CD4-positive, alpha-beta T cell treated with Interleukin-6 for 4 hours (primary cell): ENCODE measurements at regions not wholly inside any gene's neighbourhood (a gene's known extent, or its start where the extent isn't known, plus 50 kb on each side); places are given as distances from the start of the nearest gene placed in this dataset.
"Not testable (repeated sequence)": the region's sequence is repeated elsewhere in the genome, so short reads cannot be mapped to it uniquely, and the experiment has no call there.

Experiments used
- DNase-seq: peaks from one replicate; pipeline ENCODE4 v3.0.0-alpha.2; 2020; ENCODE audit warnings: mixed read lengths

DNA sequence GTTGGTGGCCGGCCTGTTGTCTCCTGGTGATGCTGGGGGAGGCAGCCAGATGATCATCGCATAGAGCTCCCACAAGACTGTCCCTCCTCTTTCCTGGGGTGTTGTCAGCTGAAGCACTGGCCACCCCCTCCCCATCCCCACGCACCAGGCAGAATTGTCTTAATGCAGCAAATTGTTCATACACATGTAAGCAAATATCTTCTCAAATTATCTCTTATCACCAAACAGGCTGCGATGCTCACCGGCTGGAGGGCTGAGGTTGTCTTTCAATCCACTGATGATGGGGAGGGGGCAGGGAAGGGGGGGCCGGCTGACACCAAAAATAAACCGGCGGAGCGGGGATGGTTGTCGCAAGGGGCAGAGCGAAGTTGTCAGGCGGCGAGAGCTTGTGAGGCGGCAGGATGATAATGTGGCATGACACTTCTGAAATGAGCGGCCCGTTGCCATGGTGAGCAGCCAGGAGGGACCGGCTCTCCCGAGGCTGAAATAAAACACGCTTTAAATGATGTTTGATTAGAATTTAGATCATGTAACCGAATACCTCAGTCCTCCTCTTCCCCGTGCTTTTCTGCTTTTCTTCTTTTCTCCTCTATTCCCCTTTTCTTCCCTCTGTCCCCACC is 59.8 kb downstream of the MRM1 start:
- DNase-seq = no peak

DNA sequence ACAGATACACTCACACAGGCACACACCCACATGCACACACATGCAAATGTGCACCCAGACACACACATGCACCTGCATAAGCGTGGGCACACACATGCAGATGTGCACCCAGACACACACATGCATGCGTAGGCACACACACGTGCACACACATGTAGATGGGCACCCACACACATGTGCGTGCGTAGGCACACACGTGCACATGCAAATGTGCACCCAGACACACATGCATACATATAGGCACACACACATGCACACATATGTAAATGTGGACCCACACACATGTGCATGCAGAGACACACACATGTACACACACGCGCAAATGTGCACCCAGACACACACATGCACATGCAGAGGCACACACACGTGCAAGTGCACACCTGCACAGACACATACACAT is 60.3 kb downstream of the MRM1 start:
- no peak for DNase-seq

DNA sequence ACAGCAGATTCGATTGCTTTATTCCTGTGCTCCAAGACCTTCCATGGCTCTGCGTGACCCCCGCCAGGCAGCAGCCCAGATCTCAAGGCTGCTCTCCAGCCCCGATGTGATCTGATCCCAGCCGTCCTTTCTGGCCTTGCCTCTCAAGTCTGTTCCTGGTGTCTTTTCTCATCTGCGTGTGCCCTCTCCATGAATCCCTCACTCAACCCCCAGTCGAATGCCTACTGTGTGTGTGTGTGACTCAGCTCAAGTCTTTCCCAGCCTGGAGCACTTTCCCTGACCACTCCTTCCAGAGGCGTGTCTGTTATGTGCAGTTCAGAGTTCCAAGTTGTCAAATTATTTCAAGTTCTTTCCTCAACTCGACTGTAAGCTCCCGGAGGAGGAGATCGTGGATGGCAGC is 64.0 kb downstream of the MRM1 start:
- no peak for DNase-seq

DNA sequence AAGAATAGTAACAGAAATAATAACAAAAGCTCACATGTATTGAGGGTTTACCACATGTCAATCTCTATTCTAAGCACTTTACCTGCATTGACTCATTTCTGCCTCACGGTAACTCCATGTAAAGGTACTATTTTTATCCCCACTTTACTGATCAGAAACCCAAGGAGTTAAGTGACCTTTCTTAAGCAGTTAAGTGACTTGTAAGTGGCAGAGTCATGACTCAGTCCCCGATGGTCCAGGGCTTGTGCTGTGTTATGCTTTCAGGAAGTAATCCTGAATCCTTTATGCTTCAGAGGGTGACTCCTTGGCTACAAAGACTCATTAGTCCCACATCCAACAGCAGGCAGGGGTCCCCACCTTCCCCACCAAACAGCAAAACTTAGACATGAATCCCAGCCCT is 66.5 kb downstream of the MRM1 start:
- no peak for DNase-seq

DNA sequence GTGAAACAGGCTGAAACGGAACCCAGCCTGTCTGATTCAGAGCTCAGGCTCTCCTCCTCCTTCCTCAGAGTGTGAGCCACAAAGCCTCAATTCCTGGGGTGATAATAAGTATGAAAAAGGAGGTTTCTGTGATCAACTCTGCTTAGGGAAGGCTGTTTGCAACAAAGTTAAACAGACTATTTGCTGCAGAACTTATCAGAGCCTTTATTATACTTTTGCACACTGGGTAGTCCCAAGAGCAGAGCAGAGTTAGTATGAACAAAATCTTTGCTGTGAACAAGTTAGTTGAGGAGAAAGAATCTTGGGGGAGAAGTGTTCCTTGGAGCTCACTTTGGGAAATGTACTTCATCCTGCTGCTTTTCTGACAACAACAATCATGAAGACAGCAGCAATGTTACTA is 67.4 kb downstream of the MRM1 start:
- DNase-seq = no peak

DNA sequence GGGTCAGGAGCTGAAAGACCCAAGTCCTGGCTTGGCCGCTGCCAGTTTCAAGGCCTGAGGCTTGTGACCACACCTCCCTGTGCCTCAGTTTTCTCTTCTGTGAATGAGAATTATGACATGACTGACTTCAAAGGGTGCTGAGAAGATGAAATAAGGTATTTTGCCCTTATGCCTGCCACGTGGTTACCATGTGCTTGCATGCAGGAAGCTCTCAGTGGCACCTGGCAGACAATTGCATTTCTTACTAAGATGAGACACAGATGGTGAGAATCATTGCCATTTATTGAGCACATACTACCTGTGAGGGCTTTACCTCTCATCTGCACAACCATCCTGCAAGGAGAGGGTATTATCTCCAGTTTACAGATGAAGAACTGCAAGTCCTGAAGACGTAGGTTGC is 69.8 kb downstream of the MRM1 start:
- DNase-seq = no peak

DNA sequence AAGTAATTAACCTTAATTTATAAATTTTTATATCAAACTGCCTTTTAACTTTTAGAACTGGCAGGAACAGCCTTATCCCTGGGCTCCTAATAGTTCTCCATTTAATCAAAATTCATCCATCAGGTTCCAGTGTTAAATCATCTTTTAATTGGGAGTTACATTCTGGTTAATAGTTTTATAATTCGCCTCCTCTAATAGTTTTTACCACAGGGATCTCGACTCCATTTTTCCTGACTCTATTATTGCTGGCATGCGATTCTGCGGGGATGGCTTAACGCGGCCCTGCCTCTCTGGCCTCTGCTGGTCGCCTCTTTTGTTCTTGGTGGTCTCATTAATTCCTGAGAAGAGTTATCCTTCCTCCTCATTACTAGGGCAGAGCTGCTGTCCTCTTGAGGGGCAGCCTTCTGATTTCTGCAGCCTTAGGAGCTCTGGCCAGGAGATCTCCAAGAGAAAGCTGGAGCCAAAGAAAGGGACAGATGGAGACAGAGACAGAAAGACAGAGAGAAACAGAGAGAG is 71.1 kb downstream of the MRM1 start:
- DNase-seq = no peak

DNA sequence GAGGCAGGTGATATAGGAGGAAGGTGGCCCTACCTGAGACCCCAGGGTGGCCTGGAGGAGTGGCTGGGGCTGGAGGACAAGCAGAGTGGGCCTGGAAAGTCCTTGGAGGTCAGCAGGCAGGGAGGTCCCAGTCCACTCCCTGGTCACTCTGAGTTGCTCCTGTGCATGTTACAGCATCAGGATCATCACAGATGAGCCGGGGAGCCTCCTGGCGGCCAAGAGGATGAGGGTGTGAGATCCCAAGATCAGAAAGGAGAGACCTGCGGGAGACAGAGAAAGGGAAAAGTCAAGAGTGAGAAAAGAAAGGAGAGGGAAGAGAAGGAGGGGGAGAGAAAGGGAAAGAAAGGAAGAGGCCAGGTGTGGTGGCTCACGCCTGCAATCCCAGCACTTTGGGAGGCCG is 71.7 kb downstream of the MRM1 start:
- no peak for DNase-seq

DNA sequence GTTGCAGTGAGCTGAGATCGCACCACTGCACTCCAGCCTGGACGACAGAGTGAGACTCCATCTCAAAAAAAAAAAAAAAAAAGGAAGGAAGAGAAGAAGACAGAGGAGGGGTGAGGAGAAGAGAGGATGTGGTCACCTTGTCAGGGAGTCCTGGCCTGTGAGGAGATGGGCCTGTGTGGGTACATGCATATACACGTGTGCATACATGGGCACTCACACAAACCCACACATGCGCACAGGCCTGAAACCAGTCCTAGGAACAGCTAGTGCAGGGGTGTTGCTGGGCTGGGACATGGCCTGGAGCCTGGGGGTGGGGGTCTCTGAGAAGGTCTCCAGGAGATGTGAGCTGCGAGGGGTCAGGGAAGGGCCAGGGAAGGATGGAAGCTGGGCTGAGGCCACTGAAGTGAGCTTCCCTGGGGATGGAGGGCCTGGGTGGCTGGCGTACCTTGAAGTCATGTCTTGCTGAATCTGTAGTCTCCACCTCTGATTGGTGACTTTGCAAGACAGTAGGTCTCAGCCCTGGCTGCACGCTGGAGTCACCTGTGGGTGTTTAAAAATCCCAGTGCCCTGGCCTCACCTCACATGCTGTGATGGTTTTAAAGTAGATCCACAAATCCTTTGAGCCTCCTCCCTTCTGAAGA is 72.4 kb downstream of the MRM1 start:
- peak; percentile 6 for DNase-seq

DNA sequence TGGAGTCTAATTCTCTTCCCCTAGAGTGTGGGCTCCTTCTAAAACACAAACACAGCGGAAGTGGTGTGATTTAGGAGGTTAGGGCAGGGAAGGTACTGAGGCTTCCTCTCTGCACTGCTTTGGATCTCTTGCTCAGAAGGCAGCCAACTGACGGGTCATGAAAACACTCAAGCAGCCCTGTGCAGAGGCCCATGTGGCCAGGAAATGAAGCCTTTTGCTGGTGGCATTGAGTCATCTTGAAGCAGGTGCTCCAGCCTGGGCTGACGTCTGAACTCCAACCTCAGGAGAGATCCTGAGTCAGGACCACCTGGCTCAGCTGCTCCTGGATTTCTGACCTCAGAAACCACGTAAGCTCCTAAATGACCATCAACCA is 72.9 kb downstream of the MRM1 start:
- peak; percentile 56 for DNase-seq

DNA sequence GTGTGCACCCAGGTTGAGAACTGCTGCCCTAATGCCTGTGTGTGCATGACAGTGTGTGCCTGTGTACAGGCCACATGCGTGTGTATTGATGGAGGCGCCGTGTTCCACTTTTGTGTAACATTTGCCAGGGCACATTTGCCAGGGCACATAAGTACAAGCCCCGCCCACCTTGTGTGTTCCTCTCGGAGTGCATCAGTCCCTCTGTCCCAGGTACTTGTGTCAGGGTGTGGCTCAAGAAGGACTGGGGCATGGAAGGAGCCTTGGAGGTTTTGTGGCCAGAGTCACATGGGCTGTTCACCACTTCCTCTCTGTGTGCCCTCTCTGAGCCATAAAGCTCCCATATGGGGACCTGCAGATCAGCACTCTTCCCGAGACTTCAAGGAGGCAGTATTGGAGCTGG is 73.9 kb downstream of the MRM1 start:
- peak; percentile 19 for DNase-seq

DNA sequence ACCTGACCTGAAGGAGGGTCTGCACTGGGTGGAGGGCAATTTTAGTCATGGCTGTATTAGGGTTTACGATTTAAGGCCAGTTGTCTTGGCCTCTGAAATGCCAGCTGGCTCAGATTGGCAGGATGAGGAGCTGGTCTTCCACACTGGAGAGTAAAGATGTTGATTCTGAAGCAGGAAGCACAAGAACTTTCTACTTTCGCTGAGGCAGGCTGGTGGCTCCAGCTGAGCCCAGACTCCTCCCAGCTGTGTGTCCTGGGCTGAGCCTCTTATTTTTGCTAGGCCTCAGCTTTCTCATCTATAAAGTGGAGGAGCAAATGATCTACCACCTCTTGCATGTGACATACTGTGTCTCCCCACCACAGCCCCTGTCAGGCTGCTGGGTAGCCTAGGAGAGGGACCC is 74.4 kb downstream of the MRM1 start:
- no peak for DNase-seq

DNA sequence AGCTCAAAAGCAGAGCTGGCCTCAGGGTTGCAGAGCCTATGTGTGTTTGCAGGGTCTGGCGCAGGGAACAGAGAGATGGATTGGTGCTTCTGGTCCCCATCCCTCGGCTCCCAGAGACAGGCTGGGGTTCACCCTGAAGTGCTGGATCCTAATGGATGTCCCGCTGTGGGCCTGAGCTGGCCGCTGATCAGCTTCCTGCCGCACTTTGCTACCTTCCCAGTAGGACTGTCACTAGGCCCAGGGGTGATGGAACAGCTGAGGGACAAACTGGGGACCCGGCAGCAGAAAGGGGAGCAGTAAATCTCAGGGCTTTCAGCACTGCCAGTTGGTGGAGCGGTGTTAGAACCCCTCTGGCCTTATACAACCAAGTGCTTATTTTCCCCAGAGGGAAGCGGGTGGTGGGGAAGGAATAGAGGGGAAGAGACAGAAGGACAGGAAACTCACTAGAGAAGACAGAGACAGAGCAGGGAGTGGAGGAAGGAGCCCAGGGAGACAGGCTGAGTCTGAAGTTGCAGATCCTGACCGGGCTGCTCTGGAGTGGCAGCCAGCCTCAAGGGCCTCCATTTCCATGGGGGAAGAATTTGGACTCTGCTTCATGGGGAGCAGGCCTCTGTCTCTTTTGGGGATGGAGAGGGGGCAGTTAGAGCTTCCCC is 78.6 kb downstream of the MRM1 start:
- DNase-seq = no peak

DNA sequence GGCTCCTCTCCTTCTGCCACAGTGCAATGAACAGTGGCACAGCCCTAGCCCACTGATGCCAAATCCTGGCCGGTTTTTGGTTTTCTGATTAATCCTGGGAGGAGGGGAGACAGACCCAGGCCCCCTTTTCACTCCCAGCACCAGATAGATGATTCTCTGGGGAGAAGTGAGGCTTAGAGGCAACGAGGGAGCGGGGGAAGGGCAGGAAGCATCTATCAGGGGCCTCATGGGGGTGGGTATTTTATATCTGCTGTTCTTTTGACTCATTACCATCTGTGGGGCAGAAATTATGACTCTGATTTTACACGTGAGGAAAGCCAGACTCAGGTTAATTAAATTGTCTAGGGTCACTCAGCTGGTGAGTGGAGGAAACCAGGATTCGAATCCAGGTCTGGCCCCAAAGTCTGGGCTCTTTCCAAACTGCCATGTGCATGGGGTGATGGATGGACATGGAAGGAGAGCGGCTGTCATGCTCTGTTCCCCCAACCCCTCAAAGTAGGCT is 79.4 kb downstream of the MRM1 start:
- no peak for DNase-seq

DNA sequence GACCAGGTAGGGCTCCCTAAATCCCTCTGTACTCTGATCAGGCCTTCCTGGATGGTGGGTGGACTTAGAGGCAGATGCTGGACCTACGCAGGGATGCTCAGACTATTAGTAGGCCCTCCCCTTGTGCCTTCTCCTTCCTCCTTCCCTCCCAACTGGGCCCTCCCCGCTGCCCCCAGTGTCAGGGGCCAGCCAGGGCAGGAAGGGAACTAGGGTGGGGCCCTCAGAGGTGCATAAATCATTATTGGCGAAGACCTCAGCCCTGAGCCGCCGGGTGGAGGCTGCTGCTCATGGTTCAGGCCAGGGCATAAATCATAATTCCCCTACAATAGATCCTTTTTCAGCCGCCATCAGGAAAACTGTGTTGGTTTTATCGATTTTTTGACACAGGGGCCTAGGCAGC is 81.4 kb downstream of the MRM1 start:
- no peak for DNase-seq

DNA sequence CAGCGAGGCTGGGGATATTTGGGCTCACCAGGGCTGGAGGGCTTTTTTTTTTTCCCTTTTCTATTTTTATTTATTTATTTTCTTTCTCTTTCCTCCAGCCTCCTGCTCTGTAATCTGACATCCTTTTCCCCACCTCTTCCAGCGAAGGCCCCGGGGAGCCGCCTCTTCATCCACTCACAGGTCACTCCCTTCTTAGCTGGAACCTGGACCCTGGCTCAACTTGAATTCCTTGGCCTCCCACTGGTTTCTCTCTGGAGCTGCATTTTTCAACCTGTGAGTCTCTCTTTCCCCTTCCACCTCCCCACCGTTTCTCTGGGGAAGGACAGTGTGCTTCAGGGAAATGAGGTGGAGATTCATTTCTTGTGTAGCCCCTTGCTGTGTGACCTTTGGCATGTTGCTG is 82.0 kb downstream of the MRM1 start:
- no peak for DNase-seq

DNA sequence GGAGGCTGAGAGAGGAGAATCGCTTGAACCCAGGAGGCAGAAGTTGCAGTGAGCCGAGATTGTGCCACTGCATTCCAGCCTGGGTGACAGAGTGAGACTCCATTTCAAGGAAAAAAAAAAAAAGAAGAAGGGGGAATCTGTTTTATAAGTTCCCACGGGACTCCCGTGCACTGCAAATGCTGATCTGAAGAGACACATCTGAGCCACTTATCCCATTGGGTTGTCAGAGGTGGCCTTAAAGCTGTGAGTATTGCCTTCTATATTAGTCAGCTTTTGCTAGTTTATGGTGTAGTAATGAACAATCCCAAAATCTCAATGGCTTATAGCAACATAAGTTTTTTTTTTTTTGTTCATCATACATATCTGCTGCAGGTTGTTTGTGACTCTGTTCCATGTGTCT is 82.8 kb downstream of the MRM1 start:
- no peak for DNase-seq

DNA sequence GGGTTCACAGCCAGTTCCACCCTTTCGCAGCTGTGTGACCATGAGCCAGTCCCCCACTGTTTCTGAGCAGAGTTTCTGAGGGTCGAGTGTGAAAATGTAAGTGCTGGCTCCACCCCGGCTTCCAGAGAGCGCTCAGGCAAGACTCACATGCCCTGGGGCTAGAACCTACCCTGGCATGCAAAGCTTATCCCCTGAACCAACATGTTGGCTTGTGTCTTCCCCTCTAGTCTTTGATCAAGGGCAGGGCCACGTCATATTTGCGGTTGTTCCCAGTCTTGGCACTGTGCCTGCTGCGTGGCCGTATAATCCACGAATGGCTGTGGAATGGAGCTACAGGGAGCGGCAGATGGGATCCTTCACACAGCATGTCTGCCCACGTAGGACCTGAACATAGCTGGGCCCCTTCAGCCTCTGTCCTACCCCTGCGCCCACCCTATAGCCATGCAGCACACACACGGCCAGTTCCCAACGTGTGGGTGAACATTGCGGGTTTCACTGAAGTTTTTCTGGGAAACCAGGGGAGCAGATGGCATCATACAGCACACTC is 84.8 kb downstream of the MRM1 start:
- DNase-seq = no peak

DNA sequence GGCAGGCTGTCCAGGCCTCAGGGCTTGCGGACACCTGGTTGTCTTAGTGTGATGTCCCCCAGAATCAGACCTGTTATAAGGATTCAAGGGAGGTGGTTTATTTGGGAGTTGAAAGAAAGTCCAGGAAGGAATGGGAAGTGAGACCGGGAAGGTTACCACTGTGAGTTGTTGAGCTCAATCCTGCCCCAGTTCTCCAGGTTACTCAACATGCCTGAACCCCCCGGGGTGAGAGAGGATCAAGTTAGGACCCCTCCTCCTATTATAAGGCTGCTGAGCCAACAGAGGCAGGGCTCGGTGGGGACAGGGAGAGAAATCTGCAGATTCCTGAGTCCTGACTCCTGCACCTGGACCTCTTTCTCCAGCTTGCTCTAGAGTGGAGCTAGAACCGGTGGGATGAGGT is 86.4 kb downstream of the MRM1 start:
- DNase-seq = no peak

DNA sequence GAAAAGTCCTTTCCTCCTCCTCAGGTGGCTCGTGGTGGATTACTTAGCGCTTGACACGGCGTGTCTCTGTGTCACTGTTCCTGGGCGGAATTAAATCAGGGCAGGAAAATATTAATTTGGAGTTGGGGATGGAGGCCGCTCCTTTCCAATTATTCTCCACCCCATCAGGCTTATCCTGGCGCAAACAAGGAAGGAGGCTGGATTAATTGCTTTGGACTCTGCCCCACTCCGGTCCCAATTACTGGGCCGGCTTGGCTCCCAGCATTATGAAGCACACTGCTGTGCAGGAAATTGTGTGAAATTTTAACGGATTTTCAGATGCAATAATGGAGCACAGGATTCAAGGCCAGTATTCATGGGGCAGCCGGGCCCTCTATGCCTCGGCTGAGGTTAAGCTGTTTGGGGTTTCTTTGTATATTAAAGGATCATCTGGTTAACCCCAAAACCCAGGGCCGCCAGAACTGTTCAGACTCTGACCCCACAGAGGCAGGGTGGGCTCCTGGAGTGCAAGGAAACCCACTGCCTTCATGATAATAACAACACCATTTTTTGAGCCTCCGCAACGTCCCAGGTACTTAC is 87.8 kb downstream of the MRM1 start:
- no peak for DNase-seq

DNA sequence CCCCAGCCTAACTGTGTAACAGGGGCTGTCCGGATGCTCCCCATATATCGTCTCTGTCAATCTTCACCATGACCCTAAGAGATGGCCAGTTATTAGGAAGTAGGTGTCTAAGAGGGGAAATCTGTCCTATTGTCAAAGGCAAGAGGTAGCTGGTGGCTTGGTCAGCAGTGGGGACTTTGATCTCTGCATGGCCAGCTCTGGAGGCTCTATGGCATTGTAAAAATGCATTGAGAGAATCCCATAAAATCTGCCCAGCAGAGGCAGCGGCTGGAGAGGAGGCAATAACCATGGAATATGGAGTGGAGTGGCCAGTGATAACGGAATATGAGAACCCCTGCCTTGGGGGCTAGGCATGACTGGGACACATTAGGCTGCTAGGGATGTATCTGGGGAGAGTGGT is 88.8 kb downstream of the MRM1 start:
- no peak for DNase-seq

DNA sequence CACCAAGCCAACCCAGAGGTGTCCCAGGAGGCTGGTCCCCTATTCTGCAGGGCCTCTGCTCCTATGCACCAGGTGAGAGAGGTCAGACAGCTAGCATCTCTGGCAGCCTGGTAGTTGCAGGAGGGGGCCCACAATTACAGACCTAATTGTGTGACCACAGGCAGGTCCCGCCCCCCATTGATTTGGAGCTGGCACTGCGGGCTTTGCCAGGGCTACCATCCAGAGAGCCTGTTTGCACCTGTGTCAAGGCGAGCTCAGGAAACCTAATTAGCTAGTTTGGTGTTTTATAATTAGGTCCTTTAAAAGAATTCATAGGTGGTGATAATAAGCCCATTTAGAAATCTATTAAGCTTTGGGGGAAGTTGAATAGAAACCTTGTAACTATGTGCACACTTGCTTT is 90.2 kb downstream of the MRM1 start:
- DNase-seq = no peak

DNA sequence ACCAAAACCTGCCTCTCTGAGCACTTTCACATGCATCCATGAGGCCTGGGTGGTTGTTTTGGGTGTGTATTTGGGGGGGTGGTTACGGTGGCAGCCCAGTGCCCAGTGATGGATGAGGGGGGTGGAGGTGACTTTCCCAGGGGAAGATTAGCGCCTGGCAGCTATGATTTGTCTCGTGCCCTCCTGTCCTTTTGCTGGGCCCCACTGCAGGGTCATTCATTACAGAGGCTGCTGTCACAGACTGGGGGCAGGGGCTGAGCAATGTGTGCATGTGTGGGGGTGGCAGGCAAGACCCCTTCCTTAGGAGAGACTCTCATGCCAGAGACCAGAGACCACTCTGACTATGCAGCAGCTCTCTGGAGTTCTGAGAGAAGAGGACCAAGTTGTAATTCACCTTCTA is 93.7 kb downstream of the MRM1 start:
- DNase-seq = no peak

DNA sequence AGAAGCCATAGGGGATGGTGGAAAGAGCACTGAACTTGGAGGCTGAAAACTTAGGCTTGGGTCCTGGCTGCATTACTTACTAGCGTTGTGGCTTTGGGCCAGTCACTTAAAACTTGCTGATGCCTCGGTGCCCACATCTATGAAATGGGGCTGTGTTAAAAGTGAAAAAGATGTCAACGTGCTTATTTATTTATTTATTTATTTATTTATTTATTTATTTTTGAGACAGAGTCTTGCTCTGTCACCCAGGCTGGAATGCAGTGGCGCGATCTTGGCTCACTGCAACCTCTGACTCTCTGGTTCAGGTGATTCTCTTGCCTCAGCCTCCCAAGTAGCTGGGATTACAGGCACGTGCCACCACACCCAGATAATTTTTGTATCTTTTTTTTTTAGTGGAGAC is 94.3 kb downstream of the MRM1 start:
- not testable (repeated sequence) for DNase-seq
